ENCODE measurements at regions not wholly inside any gene's neighbourhood (a gene's known extent, or its start where the extent isn't known, plus 50 kb on each side); places are given as distances from the start of the nearest gene placed in this dataset.
A peak's percentile ranks its signal among the peaks of the same experiment; 100 is the strongest.

- peak; percentile 85 for TF ChIP-seq CTCF (IDR thresholded peaks at IDR 0.05)
- TF ChIP-seq SIN3A (IDR thresholded peaks at IDR 0.05; ENCODE audit: borderline replicate concordance, insufficient read depth, low read depth, low read length) = no peak
- TF ChIP-seq REST (IDR thresholded peaks at IDR 0.05; ENCODE audit: insufficient read depth in 1 of 2, low read depth in 2 of 2, low read length in 1 of 2) = no peak
- TF ChIP-seq POLR2AphosphoS5 (IDR thresholded peaks at IDR 0.05; ENCODE audit: low read depth, low read length) = no peak
- TF ChIP-seq TCF7L2 (IDR thresholded peaks at IDR 0.05; ENCODE audit: low read depth, low read length) = no peak
These were observed 84.4 kb upstream of the SEPTIN5 start for GRCh38 chr22:19629720-19630419.

Measured in Panc1 (cell line).